ENCODE measurements at regions not wholly inside any gene's neighbourhood (a gene's known extent, or its start where the extent isn't known, plus 50 kb on each side); places are given as distances from the start of the nearest gene placed in this dataset.

- H3K4me3 ChIP-seq (ENCODE audit: low read length in 2 of 2): no peak overlapping the region
- no peak overlapping the region for H3K9ac ChIP-seq (ENCODE audit: low read depth in 1 of 2, low read length in 2 of 2)
- H3K36me3 ChIP-seq (ENCODE audit: control insufficient read depth in 2 of 2, insufficient read depth in 2 of 2, low read length in 2 of 2): peaks cover 0 to 3% of the 10 kb centered on the region in 2 donors
- no peaks in the 10 kb centered on the region for H3K27me3 ChIP-seq (ENCODE audit: control insufficient read depth in 2 of 2, insufficient read depth in 2 of 2, low read length in 2 of 2)
- H3K4me1 ChIP-seq (ENCODE audit: control insufficient read depth in 2 of 2, insufficient read depth in 2 of 2, low read length in 2 of 2): no peaks in the 10 kb centered on the region
- H3K27ac ChIP-seq (ENCODE audit: low read depth in 2 of 2, low read length in 2 of 2): peak overlapping the region in 1 of 2 donors; percentile 27
- H3K9me3 ChIP-seq (ENCODE audit: control insufficient read depth in 2 of 2, low read length in 2 of 2): no peaks in the 10 kb centered on the region
These were observed 74.1 kb upstream of the SLC4A11 start for GRCh38 chr20:3312940-3313682.

GRCh38 chr20:3311623-3312022 is 72.6 kb upstream of the SLC4A11 start:
- Histone ChIP-seq H3K27me3 (ENCODE audit: control insufficient read depth in 2 of 2, insufficient read depth in 2 of 2, low read length in 2 of 2) (no peaks in the 10 kb centered on the region), H3K4me1 (ENCODE audit: control insufficient read depth in 2 of 2, insufficient read depth in 2 of 2, low read length in 2 of 2) (no peaks in the 10 kb centered on the region), H3K27ac (ENCODE audit: low read depth in 2 of 2, low read length in 2 of 2) (no peak overlapping the region), H3K4me3 (ENCODE audit: low read length in 2 of 2) (no peak overlapping the region), H3K9me3 (ENCODE audit: control insufficient read depth in 2 of 2, low read length in 2 of 2) (no peaks in the 10 kb centered on the region), H3K36me3 (ENCODE audit: control insufficient read depth in 2 of 2, insufficient read depth in 2 of 2, low read length in 2 of 2) (peaks cover 0 to 3% of the 10 kb centered on the region in 2 donors), H3K9ac (ENCODE audit: low read depth in 1 of 2, low read length in 2 of 2) (no peak overlapping the region)

GRCh38 chr20:3309226-3309625 is 70.2 kb upstream of the SLC4A11 start:
- Histone ChIP-seq H3K4me1 (ENCODE audit: control insufficient read depth in 2 of 2, insufficient read depth in 2 of 2, low read length in 2 of 2) (no peaks in the 10 kb centered on the region), H3K27ac (ENCODE audit: low read depth in 2 of 2, low read length in 2 of 2) (no peak overlapping the region), H3K36me3 (ENCODE audit: control insufficient read depth in 2 of 2, insufficient read depth in 2 of 2, low read length in 2 of 2) (peaks cover 0 to 5% of the 10 kb centered on the region in 2 donors), H3K9me3 (ENCODE audit: control insufficient read depth in 2 of 2, low read length in 2 of 2) (no peaks in the 10 kb centered on the region), H3K27me3 (ENCODE audit: control insufficient read depth in 2 of 2, insufficient read depth in 2 of 2, low read length in 2 of 2) (no peaks in the 10 kb centered on the region), H3K9ac (ENCODE audit: low read depth in 1 of 2, low read length in 2 of 2) (no peak overlapping the region), H3K4me3 (ENCODE audit: low read length in 2 of 2) (no peak overlapping the region)

- Histone ChIP-seq H3K27ac (ENCODE audit: low read depth in 2 of 2, low read length in 2 of 2) (peak overlapping the region in 1 of 2 donors; percentile 34), H3K27me3 (ENCODE audit: control insufficient read depth in 2 of 2, insufficient read depth in 2 of 2, low read length in 2 of 2) (no peaks in the 10 kb centered on the region), H3K9ac (ENCODE audit: low read depth in 1 of 2, low read length in 2 of 2) (no peak overlapping the region), H3K36me3 (ENCODE audit: control insufficient read depth in 2 of 2, insufficient read depth in 2 of 2, low read length in 2 of 2) (peaks cover 0 to 5% of the 10 kb centered on the region in 2 donors), H3K4me1 (ENCODE audit: control insufficient read depth in 2 of 2, insufficient read depth in 2 of 2, low read length in 2 of 2) (no peaks in the 10 kb centered on the region), H3K9me3 (ENCODE audit: control insufficient read depth in 2 of 2, low read length in 2 of 2) (no peaks in the 10 kb centered on the region), H3K4me3 (ENCODE audit: low read length in 2 of 2) (no peak overlapping the region)
These were observed 68.7 kb upstream of the SLC4A11 start for GRCh38 chr20:3307725-3308124.

GRCh38 chr20:3307078-3307477 is 68.1 kb upstream of the SLC4A11 start:
- Histone ChIP-seq H3K27me3 (ENCODE audit: control insufficient read depth in 2 of 2, insufficient read depth in 2 of 2, low read length in 2 of 2) (no peaks in the 10 kb centered on the region), H3K4me3 (ENCODE audit: low read length in 2 of 2) (no peak overlapping the region), H3K4me1 (ENCODE audit: control insufficient read depth in 2 of 2, insufficient read depth in 2 of 2, low read length in 2 of 2) (no peaks in the 10 kb centered on the region), H3K27ac (ENCODE audit: low read depth in 2 of 2, low read length in 2 of 2) (peak overlapping the region in 1 of 2 donors; percentile 34), H3K9me3 (ENCODE audit: control insufficient read depth in 2 of 2, low read length in 2 of 2) (no peaks in the 10 kb centered on the region), H3K9ac (ENCODE audit: low read depth in 1 of 2, low read length in 2 of 2) (no peak overlapping the region), H3K36me3 (ENCODE audit: control insufficient read depth in 2 of 2, insufficient read depth in 2 of 2, low read length in 2 of 2) (peaks cover 0 to 5% of the 10 kb centered on the region in 2 donors)

GRCh38 chr20:3306068-3306467 is 67.1 kb upstream of the SLC4A11 start:
- no peak overlapping the region for H3K9ac ChIP-seq (ENCODE audit: low read depth in 1 of 2, low read length in 2 of 2)
- no peaks in the 10 kb centered on the region for H3K27me3 ChIP-seq (ENCODE audit: control insufficient read depth in 2 of 2, insufficient read depth in 2 of 2, low read length in 2 of 2)
- H3K4me1 ChIP-seq (ENCODE audit: control insufficient read depth in 2 of 2, insufficient read depth in 2 of 2, low read length in 2 of 2): no peaks in the 10 kb centered on the region
- H3K27ac ChIP-seq (ENCODE audit: low read depth in 2 of 2, low read length in 2 of 2): no peak overlapping the region
- H3K36me3 ChIP-seq (ENCODE audit: control insufficient read depth in 2 of 2, insufficient read depth in 2 of 2, low read length in 2 of 2): peaks cover 0 to 5% of the 10 kb centered on the region in 2 donors
- H3K9me3 ChIP-seq (ENCODE audit: control insufficient read depth in 2 of 2, low read length in 2 of 2): no peaks in the 10 kb centered on the region
- H3K4me3 ChIP-seq (ENCODE audit: low read length in 2 of 2): no peak overlapping the region

- Histone ChIP-seq H3K9me3 (ENCODE audit: control insufficient read depth in 2 of 2, low read length in 2 of 2) (no peaks in the 10 kb centered on the region), H3K4me1 (ENCODE audit: control insufficient read depth in 2 of 2, insufficient read depth in 2 of 2, low read length in 2 of 2) (no peaks in the 10 kb centered on the region), H3K36me3 (ENCODE audit: control insufficient read depth in 2 of 2, insufficient read depth in 2 of 2, low read length in 2 of 2) (peaks cover 0 to 5% of the 10 kb centered on the region in 2 donors), H3K4me3 (ENCODE audit: low read length in 2 of 2) (no peak overlapping the region), H3K27ac (ENCODE audit: low read depth in 2 of 2, low read length in 2 of 2) (no peak overlapping the region), H3K9ac (ENCODE audit: low read depth in 1 of 2, low read length in 2 of 2) (no peak overlapping the region), H3K27me3 (ENCODE audit: control insufficient read depth in 2 of 2, insufficient read depth in 2 of 2, low read length in 2 of 2) (no peaks in the 10 kb centered on the region)
These were observed 65.5 kb upstream of the SLC4A11 start for GRCh38 chr20:3304456-3304855.

GRCh38 chr20:3297079-3297378 is 58.0 kb upstream of the SLC4A11 start:
- Histone ChIP-seq H3K4me1 (ENCODE audit: control insufficient read depth in 2 of 2, insufficient read depth in 2 of 2, low read length in 2 of 2) (no peaks in the 10 kb centered on the region), H3K36me3 (ENCODE audit: control insufficient read depth in 2 of 2, insufficient read depth in 2 of 2, low read length in 2 of 2) (peaks cover 0 to 2% of the 10 kb centered on the region in 2 donors), H3K27me3 (ENCODE audit: control insufficient read depth in 2 of 2, insufficient read depth in 2 of 2, low read length in 2 of 2) (no peaks in the 10 kb centered on the region), H3K4me3 (ENCODE audit: low read length in 2 of 2) (no peak overlapping the region), H3K9me3 (ENCODE audit: control insufficient read depth in 2 of 2, low read length in 2 of 2) (no peaks in the 10 kb centered on the region), H3K9ac (ENCODE audit: low read depth in 1 of 2, low read length in 2 of 2) (no peak overlapping the region), H3K27ac (ENCODE audit: low read depth in 2 of 2, low read length in 2 of 2) (no peak overlapping the region)

- Histone ChIP-seq H3K27me3 (ENCODE audit: control insufficient read depth in 2 of 2, insufficient read depth in 2 of 2, low read length in 2 of 2) (no peaks in the 10 kb centered on the region), H3K4me3 (ENCODE audit: low read length in 2 of 2) (no peak overlapping the region), H3K27ac (ENCODE audit: low read depth in 2 of 2, low read length in 2 of 2) (no peak overlapping the region), H3K9me3 (ENCODE audit: control insufficient read depth in 2 of 2, low read length in 2 of 2) (no peaks in the 10 kb centered on the region), H3K4me1 (ENCODE audit: control insufficient read depth in 2 of 2, insufficient read depth in 2 of 2, low read length in 2 of 2) (no peaks in the 10 kb centered on the region), H3K9ac (ENCODE audit: low read depth in 1 of 2, low read length in 2 of 2) (no peak overlapping the region), H3K36me3 (ENCODE audit: control insufficient read depth in 2 of 2, insufficient read depth in 2 of 2, low read length in 2 of 2) (peaks cover 0 to 2% of the 10 kb centered on the region in 2 donors)
These were observed 57.5 kb upstream of the SLC4A11 start for GRCh38 chr20:3296261-3297078.

Measured in mucosa of rectum (tissue), 2 donors.